ENCODE measurements at regions not wholly inside any gene's neighbourhood (a gene's known extent, or its start where the extent isn't known, plus 50 kb on each side); places are given as distances from the start of the nearest gene placed in this dataset.

- no peak overlapping the region for H3K4me3 ChIP-seq (ENCODE audit: low read depth in 1 of 2, low read length in 1 of 2)
- H3K9me3 ChIP-seq: no peaks in the 10 kb centered on the region
- H3K4me1 ChIP-seq (ENCODE audit: control insufficient read depth in 1 of 2, insufficient read depth in 1 of 2, low read depth in 1 of 2, low read length in 1 of 2): no peaks in the 10 kb centered on the region
- no peaks in the 10 kb centered on the region for H3K36me3 ChIP-seq
- TF ChIP-seq CTCF (IDR thresholded peaks at IDR 0.05): no peak
- H3K27me3 ChIP-seq: peaks cover 7% of the 10 kb centered on the region
- H3K27ac ChIP-seq: no peak overlapping the region
Measured at GRCh38 chr17:20948984-20949777, 93.6 kb downstream of the USP22 start.

Data from neutrophil (primary cell).